ENCODE measurements at regions not wholly inside any gene's neighbourhood (a gene's known extent, or its start where the extent isn't known, plus 50 kb on each side); places are given as distances from the start of the nearest gene placed in this dataset.
"Not testable (repeated sequence)": the region's sequence is repeated elsewhere in the genome, so short reads cannot be mapped to it uniquely, and the experiment has no call there.

DNA sequence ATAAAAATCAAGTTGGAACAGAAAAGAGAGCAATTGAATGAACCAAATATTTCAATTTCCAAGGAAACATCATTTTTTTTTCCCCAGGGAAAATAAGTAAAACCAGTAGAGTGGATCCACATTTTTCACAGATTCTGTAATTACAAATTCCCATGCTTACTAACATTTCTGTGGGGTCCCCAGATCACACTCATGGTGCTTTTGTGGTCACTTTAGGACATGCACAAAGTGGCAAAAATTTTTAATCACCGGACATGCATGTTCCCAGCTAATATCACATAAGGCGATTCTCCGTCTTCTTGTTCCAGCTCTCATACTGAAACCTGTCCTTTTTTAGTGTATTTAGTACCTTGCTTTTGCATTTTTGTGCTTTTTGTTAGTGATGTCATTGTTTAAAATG lies 748.2 kb upstream of the SLITRK1 start:
- H3K27me3 Mint-ChIP-seq: no peaks in the 10 kb centered on the region

DNA sequence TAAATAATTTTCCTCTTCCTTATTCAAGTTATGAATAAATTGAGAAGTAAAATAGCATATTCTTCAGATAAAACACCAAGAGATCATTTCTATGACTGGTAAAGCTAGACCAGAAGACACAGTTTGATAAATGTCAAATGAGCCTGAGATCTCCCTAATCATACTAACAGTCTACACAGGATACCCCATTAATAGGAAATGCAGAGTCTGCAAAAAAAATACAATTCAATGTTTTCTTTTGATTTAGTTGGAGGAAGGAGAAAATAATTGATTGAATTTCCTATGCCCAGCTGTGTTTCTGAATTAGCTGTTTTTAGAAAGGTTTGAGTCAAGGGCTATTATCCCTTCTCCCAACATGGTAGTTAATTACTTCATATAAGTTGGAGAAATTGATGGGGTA lies 734.6 kb upstream of the SLITRK1 start:
- no peaks in the 10 kb centered on the region for H3K9me3 Mint-ChIP-seq
- H3K36me3 Mint-ChIP-seq: no peaks in the 10 kb centered on the region
- H3K27me3 Mint-ChIP-seq: no peaks in the 10 kb centered on the region
- no peaks in the 10 kb centered on the region for H3K4me1 Mint-ChIP-seq
- ATAC-seq: no peak
- H3K4me3 Mint-ChIP-seq: no peak overlapping the region
- no peak overlapping the region for H3K27ac Mint-ChIP-seq

More for the DNA sequence above, 748.2 kb upstream of the SLITRK1 start:
- peaks cover 7% of the 10 kb centered on the region for H3K9me3 Mint-ChIP-seq
- H3K4me3 Mint-ChIP-seq: no peak overlapping the region
- H3K4me1 Mint-ChIP-seq: no peaks in the 10 kb centered on the region
- ATAC-seq: no peak
- H3K36me3 Mint-ChIP-seq: no peaks in the 10 kb centered on the region
- H3K27ac Mint-ChIP-seq: no peak overlapping the region

DNA sequence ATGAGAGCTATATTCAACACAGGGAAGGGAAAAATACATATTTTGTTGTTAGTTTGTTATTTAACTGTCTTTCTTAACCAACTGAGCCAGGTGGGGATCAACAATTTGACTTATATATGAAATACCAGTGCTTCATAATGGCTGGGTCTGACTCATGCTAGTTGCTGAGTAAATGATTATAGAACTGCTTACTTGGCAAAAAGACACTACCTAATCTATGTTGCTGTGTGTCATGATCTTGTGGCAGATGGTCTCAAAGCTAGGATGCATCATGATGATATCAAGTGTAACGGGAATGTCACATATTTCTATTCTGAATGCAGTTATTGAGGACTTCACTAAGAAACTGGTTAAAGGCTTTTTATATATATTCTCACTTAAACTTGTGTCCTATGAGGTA lies 727.4 kb upstream of the SLITRK1 start:
- no peak for ATAC-seq
- Mint-ChIP-seq H3K4me1 (no peaks in the 10 kb centered on the region), H3K4me3 (no peak overlapping the region), H3K36me3 (no peaks in the 10 kb centered on the region), H3K27ac (no peak overlapping the region), H3K27me3 (no peaks in the 10 kb centered on the region), H3K9me3 (peaks cover 5% of the 10 kb centered on the region)

DNA sequence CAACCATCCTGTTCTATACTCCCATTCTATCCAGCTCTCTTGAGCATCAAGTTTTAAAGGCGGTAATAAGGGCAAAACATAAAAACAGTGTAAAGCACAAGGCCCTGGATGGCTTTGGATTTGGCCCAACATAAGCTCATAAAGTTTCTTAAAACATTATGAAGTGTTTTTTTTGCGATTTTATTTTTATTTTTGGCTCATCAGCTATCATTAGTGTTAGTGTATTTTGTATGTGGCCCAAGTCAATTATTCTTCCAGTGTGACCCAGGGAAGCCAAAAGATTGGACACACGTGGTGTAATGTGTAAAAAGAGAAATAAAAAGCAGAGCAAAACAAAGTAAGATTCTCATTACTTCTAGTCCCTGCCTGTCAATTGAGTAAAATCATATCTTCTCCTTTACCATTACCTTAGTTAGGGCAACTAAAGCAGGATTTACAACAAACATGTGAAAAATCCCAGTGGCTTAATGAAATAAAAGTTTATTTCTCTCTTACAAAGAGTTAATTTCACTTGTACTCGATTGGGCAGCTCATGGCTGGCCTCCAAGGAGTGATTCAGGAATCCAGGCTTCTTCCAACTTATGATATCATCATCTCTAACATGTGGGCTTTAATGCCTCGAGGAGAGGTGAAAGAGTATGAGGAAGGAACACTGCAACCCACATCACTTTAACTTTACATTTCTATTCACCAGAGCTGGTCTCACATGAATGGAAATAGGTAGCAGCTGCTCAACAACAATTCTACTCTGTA lies 725.2 kb upstream of the SLITRK1 start:
- no peaks in the 10 kb centered on the region for H3K4me1 Mint-ChIP-seq
- peaks cover 11% of the 10 kb centered on the region for H3K9me3 Mint-ChIP-seq
- H3K27ac Mint-ChIP-seq: no peak overlapping the region
- ATAC-seq: no peak
- H3K36me3 Mint-ChIP-seq: no peaks in the 10 kb centered on the region
- no peaks in the 10 kb centered on the region for H3K27me3 Mint-ChIP-seq
- H3K4me3 Mint-ChIP-seq: no peak overlapping the region

DNA sequence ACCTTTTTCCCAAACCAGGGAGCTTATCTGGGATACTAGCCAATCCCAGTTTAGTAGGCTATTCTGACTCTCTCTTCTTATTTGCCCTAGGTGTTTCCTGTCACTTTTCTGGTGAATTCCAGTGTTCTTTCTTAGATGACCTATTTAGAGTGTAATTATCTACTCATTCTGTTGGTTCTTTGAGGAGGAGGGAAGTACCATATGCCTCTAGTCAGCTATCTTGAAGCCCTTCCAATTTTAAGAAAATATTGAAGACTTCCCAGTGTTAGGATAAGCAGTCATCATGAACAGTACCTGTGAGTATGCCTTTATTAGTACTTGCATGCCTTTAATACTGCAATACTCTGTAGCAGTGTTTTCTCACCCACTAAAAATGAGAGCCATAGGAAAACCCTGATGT lies 724.3 kb upstream of the SLITRK1 start:
- Mint-ChIP-seq H3K36me3 (no peaks in the 10 kb centered on the region), H3K9me3 (peaks cover 13% of the 10 kb centered on the region), H3K4me3 (no peak overlapping the region), H3K4me1 (no peaks in the 10 kb centered on the region), H3K27me3 (no peaks in the 10 kb centered on the region), H3K27ac (no peak overlapping the region)
- ATAC-seq: no peak

DNA sequence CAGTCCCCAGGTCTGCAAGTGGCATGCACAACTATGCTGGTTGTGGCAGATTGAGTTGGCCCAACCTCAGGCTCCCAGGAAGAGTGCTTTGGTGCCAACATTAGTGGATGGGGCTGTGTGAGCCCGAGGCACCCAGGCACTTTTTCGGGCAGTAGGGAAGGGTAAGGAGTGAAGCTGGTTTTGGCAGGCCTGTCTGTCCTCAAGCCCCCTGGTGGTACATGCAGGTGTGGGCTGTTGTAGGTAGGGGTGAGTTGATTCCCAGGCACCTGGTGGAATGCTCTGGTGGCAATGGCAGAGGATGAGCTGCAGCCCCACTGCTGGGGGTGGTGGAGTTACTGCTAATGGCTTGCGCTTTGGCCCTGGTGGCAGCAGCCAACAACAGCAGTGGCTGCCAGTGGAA lies 723.7 kb upstream of the SLITRK1 start:
- H3K9me3 Mint-ChIP-seq: peaks cover 13% of the 10 kb centered on the region
- no peak overlapping the region for H3K4me3 Mint-ChIP-seq
- no peaks in the 10 kb centered on the region for H3K27me3 Mint-ChIP-seq
- no peaks in the 10 kb centered on the region for H3K4me1 Mint-ChIP-seq
- no peaks in the 10 kb centered on the region for H3K36me3 Mint-ChIP-seq
- H3K27ac Mint-ChIP-seq: no peak overlapping the region
- ATAC-seq: no peak

DNA sequence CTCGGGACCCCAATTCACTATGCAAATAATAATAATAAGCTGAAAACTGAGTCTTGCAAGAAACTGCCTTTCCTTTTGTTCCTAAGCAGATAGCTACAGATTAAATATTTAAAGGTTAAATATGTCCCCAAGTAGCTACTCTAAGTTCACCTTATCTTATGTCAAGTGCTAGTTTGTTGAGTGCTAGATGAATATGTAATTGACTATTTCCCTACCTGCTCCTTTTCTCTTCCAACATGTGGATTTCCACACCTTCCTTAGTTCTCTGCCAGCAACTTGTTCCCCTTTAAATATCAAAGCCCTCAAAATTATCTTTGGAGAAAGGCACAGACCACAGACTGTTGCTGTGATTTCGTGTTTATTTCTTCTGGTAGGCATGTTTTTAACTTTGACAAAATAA lies 709.2 kb upstream of the SLITRK1 start:
- Mint-ChIP-seq H3K27ac (no peak overlapping the region), H3K9me3 (peaks cover 3% of the 10 kb centered on the region), H3K36me3 (no peaks in the 10 kb centered on the region), H3K27me3 (no peaks in the 10 kb centered on the region), H3K4me1 (no peaks in the 10 kb centered on the region), H3K4me3 (no peak overlapping the region)
- ATAC-seq: no peak

DNA sequence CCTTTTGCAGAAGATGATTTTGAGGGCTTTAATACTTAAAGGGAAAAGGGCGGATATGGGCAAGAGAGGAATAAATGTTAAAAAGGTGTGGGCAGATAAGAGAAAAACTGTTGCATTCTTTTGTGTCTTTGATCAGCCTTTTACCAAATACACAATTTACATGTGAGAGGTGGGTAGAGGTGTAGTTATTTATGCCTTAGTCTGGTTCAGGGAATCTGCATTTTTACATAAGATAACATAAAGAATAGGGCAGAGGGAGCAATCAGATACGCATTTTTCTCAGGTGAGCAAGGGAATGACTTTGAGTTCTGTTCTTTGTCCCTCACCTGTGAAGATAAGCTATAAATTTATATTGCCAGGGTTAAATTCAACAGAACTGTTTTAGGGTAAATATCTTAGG lies 708.4 kb upstream of the SLITRK1 start:
- no peak for ATAC-seq
- Mint-ChIP-seq H3K4me1 (no peaks in the 10 kb centered on the region), H3K4me3 (no peak overlapping the region), H3K36me3 (no peaks in the 10 kb centered on the region), H3K27me3 (no peaks in the 10 kb centered on the region), H3K27ac (no peak overlapping the region), H3K9me3 (peaks cover 3% of the 10 kb centered on the region)

DNA sequence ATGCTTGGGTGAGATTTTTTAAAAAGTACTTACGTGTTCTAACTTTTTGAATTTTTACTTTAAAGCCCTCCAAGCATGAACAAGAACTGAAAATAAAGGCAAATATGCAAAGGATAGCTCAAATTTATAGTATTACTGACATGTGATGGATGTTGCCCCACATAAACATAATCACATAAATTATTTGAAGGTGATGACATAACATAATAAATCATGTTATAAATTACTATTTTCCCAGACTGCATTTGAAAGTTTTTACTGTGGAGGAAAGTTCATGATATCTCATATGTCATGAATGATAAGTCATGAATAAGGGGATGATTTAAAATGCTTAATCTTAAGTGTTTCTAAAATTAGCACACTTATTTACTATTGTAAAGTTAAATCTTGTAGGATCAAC lies 705.7 kb upstream of the SLITRK1 start:
- Mint-ChIP-seq H3K9me3 (peaks cover 3% of the 10 kb centered on the region), H3K27ac (no peak overlapping the region), H3K36me3 (no peaks in the 10 kb centered on the region), H3K4me3 (no peak overlapping the region), H3K27me3 (no peaks in the 10 kb centered on the region), H3K4me1 (no peaks in the 10 kb centered on the region)
- no peak for ATAC-seq

DNA sequence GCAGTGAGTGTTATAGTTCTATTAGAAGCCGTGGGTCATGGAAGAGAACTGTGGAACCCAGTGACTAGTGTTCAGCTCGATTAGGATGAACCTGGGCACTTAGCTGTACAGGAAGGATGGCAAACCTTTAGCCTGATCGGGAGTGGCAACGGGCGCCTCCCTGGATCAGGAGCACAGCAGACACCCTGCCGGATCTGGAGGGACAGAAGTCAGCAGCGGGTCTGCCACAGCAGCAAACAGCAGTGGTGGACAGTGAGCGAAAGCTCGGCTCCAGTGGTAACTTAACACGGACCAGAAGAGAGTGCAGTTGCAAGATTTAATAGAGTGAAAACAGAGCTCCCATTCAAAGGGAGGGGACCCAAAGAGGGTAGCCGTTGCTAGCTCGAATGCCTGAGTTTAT lies 697.6 kb upstream of the SLITRK1 start:
- not testable (repeated sequence) for H3K27ac Mint-ChIP-seq, H3K36me3 Mint-ChIP-seq, H3K4me3 Mint-ChIP-seq, H3K27me3 Mint-ChIP-seq, ATAC-seq, H3K4me1 Mint-ChIP-seq, H3K9me3 Mint-ChIP-seq

DNA sequence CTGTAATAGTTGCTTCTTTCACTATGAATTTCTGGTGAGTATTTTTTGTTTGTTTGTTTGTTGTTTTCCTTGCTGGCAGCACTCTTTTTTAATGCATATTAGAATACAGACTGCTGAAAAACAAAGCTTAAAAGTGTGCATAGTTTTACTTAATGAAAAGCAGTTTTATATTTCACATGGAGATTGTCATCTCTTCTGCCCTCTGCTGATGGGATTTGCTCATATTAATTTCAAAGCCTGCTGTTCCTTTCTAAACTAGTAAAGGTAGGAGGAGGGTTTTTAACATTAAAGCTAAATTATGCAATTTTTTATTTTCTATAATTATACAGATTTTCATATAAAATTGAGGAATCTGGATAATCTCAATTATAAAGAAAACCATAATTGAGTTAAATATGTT lies 692.6 kb upstream of the SLITRK1 start:
- Mint-ChIP-seq H3K36me3 (no peaks in the 10 kb centered on the region), H3K9me3 (no peaks in the 10 kb centered on the region), H3K4me3 (no peak overlapping the region), H3K4me1 (no peaks in the 10 kb centered on the region), H3K27me3 (no peaks in the 10 kb centered on the region), H3K27ac (no peak overlapping the region)
- ATAC-seq: no peak

DNA sequence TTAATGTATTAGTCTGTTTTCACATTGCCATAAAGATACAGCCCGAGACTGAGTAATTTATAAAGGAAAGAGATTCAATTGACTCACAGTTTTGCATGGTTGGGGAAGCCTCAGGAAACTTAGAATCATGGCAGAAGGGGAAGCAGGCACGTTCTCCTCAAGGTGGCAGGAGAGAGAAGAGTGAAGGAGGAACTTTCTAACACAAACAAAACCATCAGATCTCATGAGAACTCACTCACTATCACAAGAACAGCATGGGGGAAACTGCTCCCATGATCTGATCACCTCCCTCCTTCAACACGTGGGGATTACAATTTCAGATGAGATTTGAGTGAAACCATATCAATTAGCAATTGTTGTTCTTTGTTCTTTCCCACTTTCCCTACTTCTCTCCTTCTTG lies 689.0 kb upstream of the SLITRK1 start:
- peaks cover 3% of the 10 kb centered on the region for H3K9me3 Mint-ChIP-seq
- no peak for ATAC-seq
- no peaks in the 10 kb centered on the region for H3K27me3 Mint-ChIP-seq
- H3K36me3 Mint-ChIP-seq: no peaks in the 10 kb centered on the region
- no peaks in the 10 kb centered on the region for H3K4me1 Mint-ChIP-seq
- H3K27ac Mint-ChIP-seq: no peak overlapping the region
- H3K4me3 Mint-ChIP-seq: no peak overlapping the region

DNA sequence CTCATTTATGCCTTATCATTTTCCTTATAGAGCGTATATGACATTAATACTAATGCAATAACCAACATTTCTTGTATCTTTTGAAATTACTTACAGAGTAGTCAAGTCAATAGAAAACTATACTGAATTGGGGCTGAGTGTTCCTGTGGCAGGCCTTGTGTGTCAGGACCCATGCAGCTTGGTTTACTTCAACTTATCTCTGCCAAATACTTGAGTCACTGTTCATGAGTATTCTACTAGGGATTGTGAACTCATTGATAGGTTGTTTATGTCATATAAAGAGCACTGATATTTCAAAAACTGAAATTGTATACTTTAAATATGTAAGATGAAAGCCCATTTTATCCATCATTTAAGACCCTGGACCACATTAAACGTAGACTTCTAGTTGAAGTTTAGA lies 688.6 kb upstream of the SLITRK1 start:
- Mint-ChIP-seq H3K4me3 (no peak overlapping the region), H3K27ac (no peak overlapping the region), H3K36me3 (no peaks in the 10 kb centered on the region), H3K9me3 (peaks cover 3% of the 10 kb centered on the region), H3K27me3 (no peaks in the 10 kb centered on the region), H3K4me1 (no peaks in the 10 kb centered on the region)
- ATAC-seq: no peak

DNA sequence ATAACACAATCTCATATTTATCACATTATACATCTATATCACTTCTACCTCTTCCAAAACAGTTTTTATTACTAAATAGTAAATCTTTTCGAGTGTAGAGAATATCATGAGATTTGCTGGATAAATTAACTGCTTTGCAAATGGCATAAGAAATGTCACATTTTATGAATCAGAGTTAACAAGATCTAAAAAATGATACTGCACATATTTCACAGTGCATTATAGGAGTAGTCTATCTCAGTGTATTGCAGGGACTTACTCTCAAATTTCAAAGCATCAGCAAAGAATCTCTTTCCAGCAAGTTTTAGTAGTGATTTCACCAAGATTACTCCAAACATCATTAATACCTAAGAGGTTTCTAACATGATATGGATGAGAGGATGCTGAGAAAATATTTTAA lies 687.1 kb upstream of the SLITRK1 start:
- H3K4me1 Mint-ChIP-seq: no peaks in the 10 kb centered on the region
- peaks cover 3% of the 10 kb centered on the region for H3K9me3 Mint-ChIP-seq
- no peak overlapping the region for H3K27ac Mint-ChIP-seq
- H3K27me3 Mint-ChIP-seq: no peaks in the 10 kb centered on the region
- H3K36me3 Mint-ChIP-seq: no peaks in the 10 kb centered on the region
- ATAC-seq: no peak
- no peak overlapping the region for H3K4me3 Mint-ChIP-seq

DNA sequence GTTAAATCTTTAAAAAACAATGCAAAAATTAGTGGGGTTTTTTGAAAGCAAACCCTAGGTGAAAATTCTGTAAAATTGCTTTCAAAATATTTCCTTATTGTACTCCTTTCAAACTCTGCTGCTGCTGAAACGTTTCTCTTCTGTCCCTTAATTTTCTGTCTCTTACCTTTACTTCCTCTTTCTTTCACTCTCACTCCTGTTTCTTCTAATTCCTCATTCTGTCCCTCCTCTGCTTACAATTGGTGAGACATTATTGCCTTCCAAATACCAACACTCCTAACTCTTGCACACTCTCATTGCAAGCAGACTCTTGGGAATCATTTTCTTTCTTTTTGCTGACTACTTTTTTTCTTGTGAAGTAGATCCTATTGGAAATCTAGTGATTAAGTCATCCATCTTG lies 685.6 kb upstream of the SLITRK1 start:
- no peak for ATAC-seq
- H3K4me3 Mint-ChIP-seq: no peak overlapping the region
- peaks cover 3% of the 10 kb centered on the region for H3K9me3 Mint-ChIP-seq
- no peaks in the 10 kb centered on the region for H3K36me3 Mint-ChIP-seq
- no peaks in the 10 kb centered on the region for H3K4me1 Mint-ChIP-seq
- no peak overlapping the region for H3K27ac Mint-ChIP-seq
- no peaks in the 10 kb centered on the region for H3K27me3 Mint-ChIP-seq

DNA sequence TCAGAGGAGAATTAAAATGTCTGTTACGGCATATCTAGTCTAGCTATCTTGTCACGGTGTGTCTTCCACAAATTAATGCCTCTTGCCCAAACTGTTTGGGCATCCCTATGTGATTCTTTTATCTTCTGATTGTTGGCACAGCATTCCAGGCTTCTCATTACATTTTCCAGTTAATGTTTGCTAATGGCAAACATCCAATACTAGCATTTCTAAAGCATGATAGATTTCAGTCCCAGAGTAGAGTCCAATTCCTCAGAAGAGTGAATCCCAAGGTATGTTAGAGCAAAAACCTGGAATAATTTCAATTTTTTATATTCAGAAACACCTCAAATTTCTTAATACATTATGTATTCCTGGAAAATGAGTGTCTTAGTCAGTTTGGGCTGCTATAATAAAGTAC lies 684.5 kb upstream of the SLITRK1 start:
- Mint-ChIP-seq H3K4me3 (no peak overlapping the region), H3K27ac (no peak overlapping the region), H3K9me3 (peaks cover 3% of the 10 kb centered on the region), H3K4me1 (no peaks in the 10 kb centered on the region), H3K36me3 (no peaks in the 10 kb centered on the region), H3K27me3 (no peaks in the 10 kb centered on the region)
- ATAC-seq: no peak

DNA sequence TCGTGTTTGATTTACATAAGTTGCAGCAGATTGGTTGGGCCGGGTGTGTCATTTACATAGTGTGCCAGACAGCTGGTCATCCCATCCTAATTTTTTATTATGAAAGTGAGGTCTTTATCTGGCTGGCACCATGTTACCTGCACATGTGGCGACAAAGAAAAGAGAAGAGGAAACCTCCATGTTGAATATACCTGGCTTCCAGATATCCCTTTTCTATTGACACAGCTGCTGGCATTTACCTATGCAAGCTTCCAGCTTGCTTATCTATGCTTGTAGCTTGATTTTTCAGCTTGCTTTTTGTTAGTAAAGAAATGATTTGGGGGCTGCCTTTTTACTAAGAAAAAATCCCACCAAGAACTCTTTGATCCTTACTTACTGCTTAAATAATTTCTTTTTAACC lies 681.3 kb upstream of the SLITRK1 start:
- Mint-ChIP-seq H3K4me3 (no peak overlapping the region), H3K27me3 (no peaks in the 10 kb centered on the region), H3K9me3 (peaks cover 11% of the 10 kb centered on the region), H3K4me1 (no peaks in the 10 kb centered on the region), H3K36me3 (no peaks in the 10 kb centered on the region), H3K27ac (no peak overlapping the region)
- no peak for ATAC-seq

All from stimulated activated memory B cell treated with anti-CD40 and anti-IgM and Interleukin-4, amounts not matched to agents 10 μg/mL and 1 μg/mL and 100 μg/mL, for 72 hours (primary cell).